GM18951 (cell line): ENCODE measurements at regions not wholly inside any gene's neighbourhood (a gene's known extent, or its start where the extent isn't known, plus 50 kb on each side); places are given as distances from the start of the nearest gene placed in this dataset.

ENCODE experiments used
- POLR2A ChIP-seq: IDR thresholded peaks from 4 replicates; pipeline ENCODE4 v1.6.1; 2011; ENCODE audit warnings: mild to moderate bottlenecking; ENCODE audit not compliant: insufficient read length, insufficient read depth; ENCODE audit errors: extremely low read depth
- in situ Hi-C: fragments of 300-500 bp; cut with MboI; formaldehyde crosslinking; loops from one replicate; pipeline ENCODE4 v1.12.0; 2022; ENCODE audit warnings: low sequenced_read_pairs, mixed read lengths, inconsistent platforms; ENCODE audit not compliant: unreplicated experiment

DNA sequence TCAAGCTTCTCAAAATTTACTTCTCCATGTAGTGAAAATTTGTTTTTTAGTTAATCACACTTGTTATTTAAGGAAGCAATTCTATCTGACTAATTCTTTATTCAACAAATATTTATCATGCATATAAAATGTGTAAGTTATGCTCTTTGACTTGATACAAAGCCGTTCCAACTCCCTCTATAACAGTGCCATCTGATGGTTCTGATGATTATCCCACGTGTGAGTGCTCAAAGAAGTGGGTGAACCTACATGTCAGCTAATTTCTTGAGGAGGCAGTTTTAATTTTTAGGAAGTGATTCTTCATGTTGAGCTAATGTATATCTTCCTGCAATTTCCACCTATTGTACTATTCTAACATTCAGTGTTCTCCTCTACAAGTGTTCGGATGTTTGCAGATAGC lies 88.8 kb upstream of the BRINP1 start:
- TF ChIP-seq POLR2A, result no peak
- in situ Hi-C loops, result no loop called here

DNA sequence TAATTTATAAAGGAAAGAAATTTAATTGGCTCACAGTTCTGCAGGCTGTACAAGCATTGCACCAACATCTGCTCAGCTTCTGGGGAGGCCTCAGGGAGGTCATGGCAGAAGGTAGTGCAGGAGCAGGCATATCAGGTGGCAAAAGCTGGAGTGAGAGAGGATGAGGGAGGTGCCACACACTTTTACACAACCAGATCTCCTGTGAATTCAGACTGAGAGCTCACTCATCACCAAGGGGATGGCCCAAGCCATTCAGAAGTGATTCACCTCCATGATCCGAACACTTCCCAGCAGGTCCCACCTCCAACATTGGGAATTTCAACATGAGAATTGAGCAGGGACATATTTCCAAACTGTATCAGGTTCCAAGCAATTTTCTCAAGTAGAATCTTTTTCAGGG lies 84.7 kb upstream of the BRINP1 start:
- TF ChIP-seq POLR2A, result no peak
- in situ Hi-C loops, result no loop called here

DNA sequence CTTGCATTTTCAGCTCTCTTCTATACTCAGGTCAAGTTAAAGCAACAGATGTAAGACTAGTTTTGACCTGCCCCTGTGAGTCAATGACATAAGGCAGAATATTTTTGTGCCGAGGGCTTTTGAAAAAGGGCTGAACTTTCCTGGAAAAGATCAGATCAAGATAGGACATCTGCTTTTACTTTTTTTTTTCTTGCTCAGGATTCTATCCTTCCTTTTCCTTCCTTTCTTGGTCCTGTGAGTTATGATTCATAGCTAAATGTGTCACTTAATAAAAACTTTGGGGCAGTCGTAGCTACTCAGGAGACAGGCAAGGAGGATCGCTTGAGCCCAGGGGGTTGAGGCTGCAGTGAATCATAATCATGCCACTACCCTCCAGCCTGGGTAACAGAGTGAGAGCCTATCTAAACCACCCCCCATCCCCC lies 84.3 kb upstream of the BRINP1 start:
- TF ChIP-seq POLR2A, result no peak
- in situ Hi-C loops, result no loop called here

DNA sequence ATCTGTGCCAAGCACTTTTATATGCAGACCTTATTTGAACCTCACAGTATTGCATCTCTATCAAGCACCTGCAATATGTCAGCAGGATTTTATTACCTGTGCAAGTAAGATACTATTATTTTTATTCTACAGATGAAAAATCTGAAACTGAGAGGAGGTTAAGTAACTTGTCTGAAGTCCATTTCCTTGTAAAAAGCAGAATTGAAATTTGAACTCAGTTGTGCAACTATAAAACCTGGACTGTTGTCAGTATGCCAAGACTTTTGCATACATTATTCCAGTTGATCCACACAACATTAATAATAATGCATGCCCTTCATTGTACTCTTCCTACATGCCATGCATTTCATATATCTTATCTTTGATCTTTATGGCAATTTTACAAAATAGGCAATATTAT lies 82.2 kb upstream of the BRINP1 start:
- TF ChIP-seq POLR2A, result no peak
- in situ Hi-C loops, result no loop called here

DNA sequence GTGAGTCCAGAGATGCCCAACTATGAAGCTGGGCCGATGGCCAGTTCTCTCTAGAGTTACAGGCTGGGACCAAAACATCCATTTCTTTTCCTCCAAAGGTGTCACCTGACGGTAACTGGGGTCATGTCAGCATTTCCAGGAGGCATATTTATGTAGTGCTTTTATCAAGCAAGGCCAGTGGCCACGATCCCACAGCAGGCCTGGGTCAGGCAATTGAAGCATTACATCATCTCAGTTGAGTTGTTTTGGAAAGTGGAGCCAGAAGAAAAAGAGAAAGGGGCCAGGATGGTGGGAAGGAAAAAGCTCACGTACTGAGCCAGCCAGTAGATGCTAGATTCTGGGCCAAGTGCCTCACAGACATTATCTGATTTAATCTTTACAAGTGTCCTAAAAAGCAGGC lies 73.9 kb upstream of the BRINP1 start:
- in situ Hi-C loops, result no loop called here
- TF ChIP-seq POLR2A, result no peak

DNA sequence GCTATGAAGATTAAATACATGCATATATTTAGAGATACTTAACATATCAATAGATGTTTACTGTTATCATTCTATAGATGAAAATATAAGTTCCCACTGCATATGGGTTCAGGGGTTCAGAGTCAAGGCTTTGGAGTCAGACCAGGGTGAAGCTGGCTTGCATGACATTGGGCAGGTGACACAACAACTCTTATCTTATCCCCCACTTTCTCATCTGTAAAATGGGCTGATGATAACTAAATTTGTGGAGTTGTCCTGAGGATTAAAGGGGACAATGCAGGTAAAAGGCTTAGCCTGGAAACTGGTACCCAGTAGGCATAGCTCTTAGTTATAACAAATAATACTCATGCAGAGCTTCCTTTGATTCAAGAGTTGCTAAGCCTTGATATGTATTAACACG lies 72.6 kb upstream of the BRINP1 start:
- in situ Hi-C loops, result no loop called here

DNA sequence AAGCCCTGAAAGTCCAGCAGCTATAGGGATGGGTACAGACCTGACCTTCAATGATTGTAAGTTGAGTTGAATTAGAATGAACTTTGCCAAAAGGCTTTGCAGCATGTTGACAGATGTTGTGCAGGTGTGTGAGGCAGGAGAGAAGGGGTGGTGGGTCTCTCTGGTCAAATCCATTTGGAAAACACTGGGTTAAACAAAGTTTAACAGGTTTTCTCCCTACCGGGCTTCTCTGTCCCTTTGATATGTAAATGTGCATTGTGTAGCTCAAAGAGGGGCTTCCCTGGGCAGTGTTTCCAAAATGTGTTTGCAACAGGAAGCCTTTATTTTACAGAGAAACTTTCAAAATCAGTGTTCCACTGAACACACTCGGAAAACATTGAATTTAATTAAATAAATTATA lies 72.1 kb upstream of the BRINP1 start:
- no peak for TF ChIP-seq POLR2A
- in situ Hi-C loops, result no loop called here

More for the DNA sequence above, 72.6 kb upstream of the BRINP1 start:
- TF ChIP-seq POLR2A, result no peak

DNA sequence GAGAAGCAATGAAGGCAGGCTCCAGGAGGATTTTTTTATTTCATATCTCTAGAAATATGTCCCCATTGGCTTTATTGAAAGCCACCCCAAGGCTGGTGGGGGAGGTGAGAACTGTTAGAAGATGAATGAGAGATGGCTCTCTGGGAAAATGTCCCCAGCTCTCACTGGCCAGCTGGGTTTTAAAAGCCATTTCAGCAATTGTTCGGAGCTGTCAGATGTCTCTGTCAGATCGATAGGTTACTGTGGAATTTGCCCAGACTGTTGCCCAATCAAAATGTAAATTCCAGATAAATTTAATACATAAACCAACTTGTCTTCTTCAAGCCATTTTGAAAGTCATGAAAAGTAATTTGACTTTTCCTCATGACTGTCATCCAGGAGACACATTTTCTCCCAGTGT lies 67.0 kb upstream of the BRINP1 start:
- in situ Hi-C loops, result no loop called here
- TF ChIP-seq POLR2A, result no peak

DNA sequence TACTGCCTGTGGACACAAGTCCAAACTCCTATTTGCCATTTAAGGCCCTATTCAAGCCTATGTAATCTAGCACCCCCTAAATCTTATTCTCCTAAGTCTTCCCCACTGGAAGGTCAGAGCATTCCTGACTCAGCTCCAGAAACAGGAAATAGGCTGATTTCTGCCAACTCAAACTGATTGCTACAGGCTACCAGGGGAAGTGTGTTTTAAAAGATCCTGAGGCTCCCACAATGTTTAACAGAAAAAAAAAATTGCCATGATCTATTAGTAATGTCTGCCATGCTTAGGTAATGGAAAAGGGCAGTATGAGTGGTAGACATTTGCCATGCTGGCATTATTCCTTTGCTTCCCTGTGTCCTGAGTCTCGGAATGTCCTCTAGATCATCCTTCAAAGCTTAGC lies 65.8 kb upstream of the BRINP1 start:
- in situ Hi-C loops, result no loop called here
- TF ChIP-seq POLR2A, result no peak

DNA sequence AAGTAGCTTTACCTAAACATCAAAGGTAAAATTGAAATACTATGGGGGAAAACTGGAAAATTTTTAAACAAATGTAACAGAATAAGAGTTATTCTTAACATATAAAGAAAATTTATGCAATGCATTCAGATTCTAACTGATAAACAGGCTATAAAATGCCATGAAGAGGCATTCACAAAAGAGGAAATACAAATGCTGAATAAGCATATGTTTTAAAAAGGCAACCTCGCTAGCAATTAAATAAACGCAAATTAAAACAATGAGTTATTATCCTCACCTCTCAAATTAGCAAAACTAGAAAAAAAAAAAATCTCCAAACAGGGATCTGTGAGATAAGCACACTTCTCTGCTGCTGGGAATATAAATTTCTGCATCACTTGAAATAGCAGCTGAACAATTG lies 63.2 kb upstream of the BRINP1 start:
- in situ Hi-C loops, result no loop called here
- TF ChIP-seq POLR2A, result no peak

DNA sequence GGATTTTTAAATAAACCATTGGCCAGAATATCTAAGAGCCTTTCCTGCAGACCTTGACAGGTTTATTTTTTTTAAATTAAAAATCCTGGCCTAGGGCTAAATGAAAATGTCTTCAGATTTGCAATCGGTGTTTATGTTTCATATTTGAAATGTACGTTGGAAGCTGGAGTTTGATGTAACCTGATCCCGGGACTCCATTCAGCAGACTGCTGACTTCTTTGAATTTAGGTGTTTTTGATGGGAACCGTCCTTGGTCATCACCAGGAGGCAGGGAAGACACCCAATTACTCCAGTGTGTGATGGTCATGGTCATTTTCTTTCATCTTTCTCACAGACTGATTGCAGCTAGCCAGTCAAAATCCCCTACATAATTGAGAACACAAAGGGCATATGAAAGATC lies 60.1 kb upstream of the BRINP1 start:
- in situ Hi-C loops, result no loop called here
- TF ChIP-seq POLR2A, result no peak

DNA sequence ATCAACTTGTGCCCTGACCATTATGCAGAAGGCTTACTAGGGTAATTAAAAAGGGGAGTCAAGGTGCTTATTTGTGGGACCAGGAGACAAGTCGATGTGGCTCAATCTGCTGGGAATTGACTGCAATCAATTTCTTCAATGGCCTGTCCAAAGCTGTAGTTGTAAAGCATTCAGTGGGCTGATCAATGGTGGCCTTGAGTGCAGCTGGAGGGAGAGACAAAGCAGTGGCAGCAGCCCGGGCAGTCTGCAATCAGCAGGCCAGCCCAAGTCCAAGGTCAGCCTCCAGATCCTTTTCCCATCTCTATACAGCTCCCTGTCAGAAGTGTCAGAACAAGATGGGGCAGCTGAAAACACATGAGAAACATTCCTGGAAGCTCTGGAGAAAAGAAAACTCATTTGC lies 51.0 kb upstream of the BRINP1 start:
- in situ Hi-C loops, result no loop called here
- no peak for TF ChIP-seq POLR2A
